ENCODE measurements at regions not wholly inside any gene's neighbourhood (a gene's known extent, or its start where the extent isn't known, plus 50 kb on each side); places are given as distances from the start of the nearest gene placed in this dataset.

- ATAC-seq = no peak
- Histone ChIP-seq H3K4me3 (no peak overlapping the region), H3K27ac (no peak overlapping the region), H3K4me1 (no peaks in the 10 kb centered on the region), H3K9me3 (no peaks in the 10 kb centered on the region), H3K27me3 (no peaks in the 10 kb centered on the region), H3K36me3 (replicated peaks in 1 of 2; ENCODE audit: insufficient read depth in 1 of 2, low read depth in 2 of 2) (no peaks in the 10 kb centered on the region)
- TF ChIP-seq POLR2A (IDR thresholded peaks at IDR 0.05) = no peak
- no peak for TF ChIP-seq CTCF (IDR thresholded peaks at IDR 0.05)
- no peak for DNase-seq
- WGBS, 2 donors = 70 to 74% methylated on average over 4 of the region's 4 CpGs
- intact Hi-C loops (cut with DNase I) = no loop called here
Observed at GRCh38 chr12:115268451-115268850, 584.5 kb upstream of the TBX3 start.

DNA sequence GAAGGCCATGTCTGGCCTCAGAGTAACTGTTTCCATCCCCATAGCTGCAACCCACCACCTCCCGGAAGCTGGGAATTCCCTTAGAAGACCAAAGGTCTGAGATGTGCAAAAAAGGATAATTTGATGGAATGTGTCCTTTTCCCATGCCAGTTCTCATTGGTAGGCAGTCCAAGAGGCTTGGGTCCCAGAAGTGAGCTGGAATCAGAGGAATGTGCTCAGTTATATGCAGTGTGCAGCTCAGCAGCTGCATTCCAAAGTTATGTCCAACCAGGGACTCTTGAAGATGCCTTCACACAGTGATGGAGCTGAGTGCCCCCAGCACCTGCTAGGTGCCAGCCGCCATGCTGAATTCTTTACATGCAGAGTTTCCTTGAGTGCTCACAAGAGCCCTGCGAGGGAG lies 583.9 kb upstream of the TBX3 start:
- WGBS, 2 donors = 69 to 93% methylated on average over 2 to 3 of the region's 3 CpGs
- DNase-seq = no peak
- Histone ChIP-seq H3K36me3 (replicated peaks in 1 of 2; ENCODE audit: insufficient read depth in 1 of 2, low read depth in 2 of 2) (no peaks in the 10 kb centered on the region), H3K27me3 (no peaks in the 10 kb centered on the region), H3K4me3 (no peak overlapping the region), H3K27ac (no peak overlapping the region), H3K9me3 (no peaks in the 10 kb centered on the region), H3K4me1 (no peaks in the 10 kb centered on the region)
- ATAC-seq = no peak
- no peak for TF ChIP-seq POLR2A (IDR thresholded peaks at IDR 0.05)
- no peak for TF ChIP-seq CTCF (IDR thresholded peaks at IDR 0.05)
- intact Hi-C loops (cut with DNase I) = no loop called here

- Histone ChIP-seq H3K4me1 (no peaks in the 10 kb centered on the region), H3K9me3 (no peaks in the 10 kb centered on the region), H3K27me3 (no peaks in the 10 kb centered on the region), H3K27ac (no peak overlapping the region), H3K4me3 (no peak overlapping the region), H3K36me3 (replicated peaks in 1 of 2; ENCODE audit: insufficient read depth in 1 of 2, low read depth in 2 of 2) (no peaks in the 10 kb centered on the region)
- ATAC-seq (no peak), DNase-seq (peak in 1 of 4 donors; percentile 10)
- intact Hi-C loops (cut with DNase I) = no loop called here
- TF ChIP-seq POLR2A (IDR thresholded peaks at IDR 0.05) (no peak), CTCF (IDR thresholded peaks at IDR 0.05) (no peak)
- 76 to 78% methylated on average over 2 to 3 of the region's 3 CpGs for WGBS, 2 donors
Observed at GRCh38 chr12:115267464-115267863, 583.5 kb upstream of the TBX3 start.

DNA sequence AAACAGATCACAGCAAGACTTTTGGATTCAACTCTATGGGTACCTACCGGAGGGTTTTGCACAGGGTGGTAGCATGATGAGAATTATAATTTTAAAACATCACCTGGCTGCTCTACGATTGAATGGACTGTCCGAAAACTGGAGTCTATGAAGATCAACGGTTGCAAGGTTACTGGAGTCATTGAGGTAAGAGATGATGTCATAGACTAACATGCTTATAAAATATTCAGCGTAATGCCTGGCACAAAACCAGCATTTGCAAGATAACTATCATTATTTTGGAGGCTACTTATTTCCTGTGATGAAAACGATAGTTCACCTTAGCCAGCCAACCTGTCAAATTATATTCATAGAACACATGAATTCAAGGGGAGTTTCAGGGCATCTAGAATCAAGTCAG lies 580.6 kb upstream of the TBX3 start:
- no peak for TF ChIP-seq CTCF (IDR thresholded peaks at IDR 0.05)
- no peak for TF ChIP-seq POLR2A (IDR thresholded peaks at IDR 0.05)
- no peak overlapping the region for H3K27ac ChIP-seq
- intact Hi-C loops (cut with DNase I) = no loop called here
- no peaks in the 10 kb centered on the region for H3K36me3 ChIP-seq (replicated peaks in 1 of 2; ENCODE audit: insufficient read depth in 1 of 2, low read depth in 2 of 2)
- no peaks in the 10 kb centered on the region for H3K9me3 ChIP-seq
- ATAC-seq = no peak
- H3K27me3 ChIP-seq = no peaks in the 10 kb centered on the region
- WGBS, 2 donors = 57 to 64% methylated on average over 6 of the region's 6 CpGs
- H3K4me3 ChIP-seq = no peak overlapping the region
- H3K4me1 ChIP-seq = no peaks in the 10 kb centered on the region
- no peak for DNase-seq

DNA sequence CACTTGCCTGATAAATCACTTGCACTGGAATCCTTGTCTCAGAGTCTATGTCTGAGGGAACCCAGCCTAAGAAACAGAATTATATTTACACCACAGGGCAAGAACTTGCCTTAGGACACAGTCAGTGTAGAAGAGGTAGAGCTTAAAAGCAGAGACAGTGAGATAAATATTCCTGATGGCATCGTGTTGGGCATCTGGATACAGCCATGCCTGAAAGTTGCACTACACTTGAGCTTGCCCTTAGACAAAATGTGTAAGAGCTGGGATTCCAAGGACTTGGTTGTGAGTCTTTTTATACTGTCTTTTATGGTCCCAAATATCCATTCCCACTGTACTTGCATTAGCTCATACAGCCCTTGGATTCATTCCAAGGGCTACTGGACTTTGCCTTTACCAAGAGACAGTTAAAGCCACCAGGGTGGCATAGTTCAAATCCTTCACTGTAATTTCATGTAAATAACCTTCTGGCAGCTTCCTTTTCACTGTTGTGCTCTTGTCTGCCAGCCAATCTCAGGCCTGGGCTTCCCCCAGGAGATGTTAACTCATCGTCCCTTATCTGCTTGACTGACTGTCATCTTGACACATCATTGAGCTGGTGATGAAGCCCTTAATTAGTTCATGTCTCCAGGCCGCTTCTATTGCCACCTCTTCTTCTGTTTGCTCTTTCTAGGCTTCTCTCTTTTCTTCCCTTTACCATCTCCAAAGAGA lies 577.9 kb upstream of the TBX3 start:
- Histone ChIP-seq H3K9me3 (no peaks in the 10 kb centered on the region), H3K4me3 (no peak overlapping the region), H3K27me3 (no peaks in the 10 kb centered on the region), H3K36me3 (replicated peaks in 1 of 2; ENCODE audit: insufficient read depth in 1 of 2, low read depth in 2 of 2) (no peaks in the 10 kb centered on the region), H3K4me1 (no peaks in the 10 kb centered on the region), H3K27ac (no peak overlapping the region)
- intact Hi-C loops (cut with DNase I) = no loop called here
- 43 to 50% methylated on average over 3 of the region's 3 CpGs for WGBS, 2 donors
- TF ChIP-seq CTCF (IDR thresholded peaks at IDR 0.05) (no peak), POLR2A (IDR thresholded peaks at IDR 0.05) (no peak)
- DNase-seq (no peak), ATAC-seq (no peak)
